ENCODE measurements at regions not wholly inside any gene's neighbourhood (a gene's known extent, or its start where the extent isn't known, plus 50 kb on each side); places are given as distances from the start of the nearest gene placed in this dataset.

GRCh38 chr4:3879681-3880614 lies 113.8 kb downstream of the ADRA2C start (continued):
- no peak for TF ChIP-seq ZBTB40 (IDR thresholded peaks at IDR 0.05; ENCODE audit: borderline replicate concordance)
- TF ChIP-seq ZNF24 (IDR thresholded peaks at IDR 0.05): no peak
- no peak for TF ChIP-seq NR2F1 (conservative IDR thresholded peaks at IDR 0.05)
- TF ChIP-seq MEF2A (IDR thresholded peaks at IDR 0.05; ENCODE audit: insufficient read depth, low read depth, low read length): no peak

GRCh38 chr4:3880615-3881120 lies 114.5 kb downstream of the ADRA2C start:
- H3K9me3 ChIP-seq (replicated peaks; ENCODE audit: control insufficient read depth, insufficient read depth, low read length): peaks cover 8% of the 10 kb centered on the region; the same call in 1 of the 3 replicates
- no peaks in the 10 kb centered on the region for H3K4me1 ChIP-seq (ENCODE audit: control insufficient read depth, insufficient read depth, low read length)
- ChIA-PET RAD21 (ENCODE audit: unreplicated experiment) (interaction anchor here (0.6 to 0.7 kb wide), 2 partner anchors 400 to 532 kb away, joined by 3 to 5 read pairs; no protein-coding TSS in a partner anchor), CTCF (interaction anchor here (0.6 to 1.4 kb wide), 13 partner anchors 21 to 1281 kb away, joined by 3 to 7 read pairs (median 3); no protein-coding TSS in a partner anchor), SMC1A (ENCODE audit: uncharacterized antibody, unreplicated experiment) (interaction anchor here (0.9 to 1.0 kb wide), 2 partner anchors 400 to 534 kb away, joined by 3 read pairs; no protein-coding TSS in a partner anchor), POLR2A (interaction anchor here (0.6 kb wide), 1 partner anchor 731 kb away, joined by 3 read pairs; no protein-coding TSS in a partner anchor)
- no peak overlapping the region for H3K4me3 ChIP-seq
- 0% methylated on average over 15 of the region's 18 CpGs for WGBS (ENCODE audit: insufficient coverage, insufficient replicate concordance, low lambda C conversion rate, missing lambda C conversion rate)
- H3K27ac ChIP-seq (ENCODE audit: control insufficient read depth, insufficient read depth): no peak overlapping the region
- no peak overlapping the region for H3K9ac ChIP-seq (ENCODE audit: control insufficient read depth, insufficient read depth, low read length)
- H3K27me3 ChIP-seq (replicated peaks in 1 of 2; ENCODE audit: control insufficient read depth in 2 of 2, insufficient read depth in 2 of 2, low read length in 1 of 2): peaks cover 5 to 6% of the 10 kb centered on the region in 2 experiments
- H3K36me3 ChIP-seq (ENCODE audit: control insufficient read depth in 2 of 2, insufficient read depth in 2 of 2, low read length in 1 of 2): no peaks in the 10 kb centered on the region
- H4K20me1 ChIP-seq (ENCODE audit: control insufficient read depth, insufficient read depth): no peaks in the 10 kb centered on the region
- ATAC-seq (peak; percentile 94), DNase-seq (ENCODE audit: low read depth, low spot score) (no peak), FAIRE-seq (peak; percentile 69)
- peak; percentile 61 to 69 (median 66) for TF ChIP-seq CTCF (IDR thresholded peaks at IDR 0.05 in 2 of 3, conservative IDR thresholded peaks at IDR 0.05 in 1 of 3; ENCODE audit: control insufficient read depth in 2 of 3, extremely low read depth in 1 of 3, insufficient read depth in 1 of 3, low read depth in 3 of 3, low read length in 3 of 3)
- peak; percentile 66 for TF ChIP-seq RAD21 (IDR thresholded peaks at IDR 0.05; ENCODE audit: insufficient read depth, low read depth, low read length)
- TF ChIP-seq SMC3 (IDR thresholded peaks at IDR 0.05; ENCODE audit: borderline replicate concordance, low read length): peak; percentile 60
- no peak for TF ChIP-seq RAD51 (IDR thresholded peaks at IDR 0.05)
- in situ Hi-C loops (cut with MboI): no loop called here
- H2AFZ ChIP-seq (ENCODE audit: control insufficient read depth, low read depth, low read length): no peak overlapping the region
- no peak overlapping the region for H3K4me2 ChIP-seq (ENCODE audit: control insufficient read depth, insufficient read depth)
- intact Hi-C loops (cut with micrococcal nuclease; ENCODE audit: unreplicated experiment): no loop called here
- no TSS peak for BruUV-seq (replicated peaks)
- no peaks in the 10 kb centered on the region for H3K79me2 ChIP-seq (ENCODE audit: control insufficient read depth, insufficient read depth, low read length)

Data from GM12878 (cell line).